ENCODE measurements at regions not wholly inside any gene's neighbourhood (a gene's known extent, or its start where the extent isn't known, plus 50 kb on each side); places are given as distances from the start of the nearest gene placed in this dataset.
"Not testable (repeated sequence)": the region's sequence is repeated elsewhere in the genome, so short reads cannot be mapped to it uniquely, and the experiment has no call there.

GRCh38 chr20:30405061-30405460 lies 852.4 kb upstream of the DEFB115 start:
- DNase-seq = not testable (repeated sequence)

- not testable (repeated sequence) for DNase-seq
Measured at GRCh38 chr20:30405585-30405984, 851.9 kb upstream of the DEFB115 start.

GRCh38 chr20:30406370-30406769 lies 851.1 kb upstream of the DEFB115 start:
- DNase-seq = not testable (repeated sequence)

GRCh38 chr20:30412972-30413371 lies 844.5 kb upstream of the DEFB115 start:
- no peak for DNase-seq

GRCh38 chr20:30417387-30417786 lies 840.1 kb upstream of the DEFB115 start:
- not testable (repeated sequence) for DNase-seq

- DNase-seq = not testable (repeated sequence)
Measured at GRCh38 chr20:30418378-30418777, 839.1 kb upstream of the DEFB115 start.

GRCh38 chr20:30419466-30419865 lies 838.0 kb upstream of the DEFB115 start:
- DNase-seq = no peak

- not testable (repeated sequence) for DNase-seq
Measured at GRCh38 chr20:30419871-30420420, 837.5 kb upstream of the DEFB115 start.
